ENCODE measurements at regions not wholly inside any gene's neighbourhood (a gene's known extent, or its start where the extent isn't known, plus 50 kb on each side); places are given as distances from the start of the nearest gene placed in this dataset.

DNA sequence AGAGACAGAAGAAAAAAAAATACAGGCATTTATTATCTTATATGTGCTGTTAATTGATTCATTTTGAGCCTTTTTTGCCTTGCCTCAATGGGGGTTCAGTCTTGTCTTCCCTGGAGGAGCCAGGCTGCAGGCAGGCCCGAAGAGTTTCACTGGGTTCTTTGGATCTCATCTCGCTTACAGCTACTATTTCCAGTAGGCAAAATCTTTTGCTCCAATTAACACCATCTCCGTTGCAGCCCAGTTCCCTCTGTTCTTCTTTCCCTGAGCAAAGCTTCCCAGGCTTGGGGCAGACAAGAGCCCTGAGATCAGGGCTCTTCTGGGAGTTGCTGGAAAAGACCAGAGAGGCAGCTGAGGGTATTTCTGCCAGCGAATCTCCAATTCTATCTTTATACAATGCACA is 168.8 kb upstream of the CELF4 start:
- 84 to 90% methylated on average over 2 to 4 of the region's 4 CpGs for WGBS, 2 experiments (ENCODE audit: insufficient coverage in 1 of 2, insufficient read length in 1 of 2)
- Histone ChIP-seq H3K4me1 (ENCODE audit: control insufficient read depth, insufficient read depth, low read length) (no peaks in the 10 kb centered on the region), H3K36me3 (ENCODE audit: control insufficient read depth, insufficient read depth, low read length) (no peaks in the 10 kb centered on the region), H3K27ac (ENCODE audit: low read depth, low read length) (no peak overlapping the region), H3K9me3 (ENCODE audit: control insufficient read depth, low read length) (no peaks in the 10 kb centered on the region), H3K27me3 (ENCODE audit: control insufficient read depth, insufficient read depth, low read length, poor library complexity, severe bottlenecking) (no peaks in the 10 kb centered on the region), H3K9ac (ENCODE audit: extremely low read depth, low read length, poor library complexity, severe bottlenecking) (no peak overlapping the region), H3K4me3 (ENCODE audit: low read length) (no peak overlapping the region)
- peaks cover 5% of the 10 kb centered on the region for H3K27me3 Mint-ChIP-seq (ENCODE audit: insufficient read depth)
- DNase-seq: no peak
- no peak for TF ChIP-seq CTCF (conservative IDR thresholded peaks at IDR 0.05)
- peaks cover 2% of the 10 kb centered on the region for H3K4me1 Mint-ChIP-seq
- no peak overlapping the region for H3K4me3 Mint-ChIP-seq
- no peaks in the 10 kb centered on the region for H3K9me3 Mint-ChIP-seq
- no peak overlapping the region for H3K27ac Mint-ChIP-seq
- no peaks in the 10 kb centered on the region for H3K36me3 Mint-ChIP-seq (ENCODE audit: low read depth)

DNA sequence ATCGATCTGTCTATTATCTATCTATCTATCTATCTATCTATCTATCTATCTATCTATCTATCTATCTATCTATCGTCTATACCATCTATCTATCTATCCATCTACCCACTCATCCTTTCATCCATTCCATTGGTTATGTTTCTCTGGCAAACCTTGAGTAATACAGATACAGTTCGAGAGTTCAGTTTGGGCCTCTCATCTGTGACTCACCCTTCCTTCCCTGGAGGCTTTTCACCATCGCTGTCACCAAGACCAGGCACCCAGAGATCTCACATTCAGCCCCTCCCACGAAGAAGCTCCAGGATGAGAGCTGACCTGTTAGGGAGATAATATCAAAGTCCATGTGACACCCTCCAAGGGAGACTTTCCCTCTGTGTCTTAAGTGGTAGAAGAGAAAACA is 164.1 kb upstream of the CELF4 start:
- Mint-ChIP-seq H3K27ac (no peak overlapping the region), H3K4me1 (peaks cover 4% of the 10 kb centered on the region), H3K27me3 (ENCODE audit: insufficient read depth) (no peaks in the 10 kb centered on the region), H3K4me3 (no peak overlapping the region), H3K36me3 (ENCODE audit: low read depth) (no peaks in the 10 kb centered on the region), H3K9me3 (no peaks in the 10 kb centered on the region)
- no peak for TF ChIP-seq CTCF (conservative IDR thresholded peaks at IDR 0.05)
- Histone ChIP-seq H3K27ac (ENCODE audit: low read depth, low read length) (no peak overlapping the region), H3K4me1 (ENCODE audit: control insufficient read depth, insufficient read depth, low read length) (no peaks in the 10 kb centered on the region), H3K4me3 (ENCODE audit: low read length) (no peak overlapping the region), H3K27me3 (ENCODE audit: control insufficient read depth, insufficient read depth, low read length, poor library complexity, severe bottlenecking) (no peaks in the 10 kb centered on the region), H3K9me3 (ENCODE audit: control insufficient read depth, low read length) (no peaks in the 10 kb centered on the region), H3K36me3 (ENCODE audit: control insufficient read depth, insufficient read depth, low read length) (no peaks in the 10 kb centered on the region), H3K9ac (ENCODE audit: extremely low read depth, low read length, poor library complexity, severe bottlenecking) (no peak overlapping the region)
- 91 to 100% methylated on average over 2 to 5 of the region's 5 CpGs for WGBS, 2 experiments (ENCODE audit: insufficient coverage in 1 of 2, insufficient read length in 1 of 2)
- no peak for DNase-seq

- Mint-ChIP-seq H3K4me3 (no peak overlapping the region), H3K9me3 (no peaks in the 10 kb centered on the region), H3K27ac (no peak overlapping the region), H3K27me3 (ENCODE audit: insufficient read depth) (peaks cover 7% of the 10 kb centered on the region), H3K4me1 (peaks cover 2% of the 10 kb centered on the region), H3K36me3 (ENCODE audit: low read depth) (no peaks in the 10 kb centered on the region)
- Histone ChIP-seq H3K27me3 (ENCODE audit: control insufficient read depth, insufficient read depth, low read length, poor library complexity, severe bottlenecking) (peaks cover 10% of the 10 kb centered on the region), H3K9ac (ENCODE audit: extremely low read depth, low read length, poor library complexity, severe bottlenecking) (no peak overlapping the region), H3K36me3 (ENCODE audit: control insufficient read depth, insufficient read depth, low read length) (no peaks in the 10 kb centered on the region), H3K4me1 (ENCODE audit: control insufficient read depth, insufficient read depth, low read length) (no peaks in the 10 kb centered on the region), H3K4me3 (ENCODE audit: low read length) (no peak overlapping the region), H3K9me3 (ENCODE audit: control insufficient read depth, low read length) (no peaks in the 10 kb centered on the region), H3K27ac (ENCODE audit: low read depth, low read length) (no peak overlapping the region)
- DNase-seq: no peak
- WGBS, 2 experiments (ENCODE audit: insufficient coverage in 1 of 2, insufficient read length in 1 of 2): 96% methylated on average over 4 of the region's 4 CpGs; no CpG with 5 or more reads in 1 of the 2 experiments
- no peak for TF ChIP-seq CTCF (conservative IDR thresholded peaks at IDR 0.05)
These were observed 158.6 kb upstream of the CELF4 start for GRCh38 chr18:37724206-37724605.

Data from endodermal cell (in vitro differentiated cells).